ENCODE measurements at regions not wholly inside any gene's neighbourhood (a gene's known extent, or its start where the extent isn't known, plus 50 kb on each side); places are given as distances from the start of the nearest gene placed in this dataset.
"Not testable (repeated sequence)": the region's sequence is repeated elsewhere in the genome, so short reads cannot be mapped to it uniquely, and the experiment has no call there.

DNA sequence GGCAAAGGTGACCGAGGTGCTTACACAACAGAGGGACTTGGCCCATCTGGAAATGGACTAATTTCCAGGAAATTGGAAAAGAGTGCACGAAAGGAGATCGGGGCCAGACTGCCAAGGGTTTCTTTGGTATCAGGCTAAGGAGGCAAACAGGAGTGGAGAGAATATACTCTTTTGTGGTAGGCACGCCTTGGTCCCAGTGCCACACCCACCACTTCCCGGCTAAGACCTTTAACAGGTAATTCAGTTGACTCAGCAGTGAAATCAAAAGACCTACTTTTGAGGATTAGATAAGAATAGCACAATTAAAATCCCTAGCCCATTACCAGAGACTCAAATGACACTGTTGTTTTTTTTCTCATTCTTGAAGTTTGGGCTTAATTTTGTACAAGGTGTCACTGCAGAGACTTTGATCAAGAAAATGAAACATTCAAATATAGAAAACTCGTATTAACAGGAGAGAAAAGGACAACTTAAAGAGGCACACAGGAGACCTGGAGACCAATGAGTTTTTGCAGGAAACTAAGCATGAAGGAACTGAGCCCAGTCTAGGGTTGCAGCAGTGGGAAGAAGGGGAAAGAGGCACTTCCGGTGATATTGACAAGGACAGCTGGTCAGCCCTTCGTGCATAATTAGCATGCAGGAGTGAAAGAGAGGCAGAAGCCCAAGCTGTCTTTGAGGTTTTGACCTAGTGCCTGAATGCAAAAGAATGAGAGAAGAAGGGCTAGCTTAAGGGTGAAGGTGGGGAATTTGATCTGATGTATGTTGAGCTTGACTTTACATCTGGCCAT, 265.5 kb upstream of the CCL2 start:
- in situ Hi-C loops (cut with HindIII; ENCODE audit: low sequenced_read_pairs) = no loop called here
- no peak for DNase-seq (ENCODE audit: low spot score)

DNA sequence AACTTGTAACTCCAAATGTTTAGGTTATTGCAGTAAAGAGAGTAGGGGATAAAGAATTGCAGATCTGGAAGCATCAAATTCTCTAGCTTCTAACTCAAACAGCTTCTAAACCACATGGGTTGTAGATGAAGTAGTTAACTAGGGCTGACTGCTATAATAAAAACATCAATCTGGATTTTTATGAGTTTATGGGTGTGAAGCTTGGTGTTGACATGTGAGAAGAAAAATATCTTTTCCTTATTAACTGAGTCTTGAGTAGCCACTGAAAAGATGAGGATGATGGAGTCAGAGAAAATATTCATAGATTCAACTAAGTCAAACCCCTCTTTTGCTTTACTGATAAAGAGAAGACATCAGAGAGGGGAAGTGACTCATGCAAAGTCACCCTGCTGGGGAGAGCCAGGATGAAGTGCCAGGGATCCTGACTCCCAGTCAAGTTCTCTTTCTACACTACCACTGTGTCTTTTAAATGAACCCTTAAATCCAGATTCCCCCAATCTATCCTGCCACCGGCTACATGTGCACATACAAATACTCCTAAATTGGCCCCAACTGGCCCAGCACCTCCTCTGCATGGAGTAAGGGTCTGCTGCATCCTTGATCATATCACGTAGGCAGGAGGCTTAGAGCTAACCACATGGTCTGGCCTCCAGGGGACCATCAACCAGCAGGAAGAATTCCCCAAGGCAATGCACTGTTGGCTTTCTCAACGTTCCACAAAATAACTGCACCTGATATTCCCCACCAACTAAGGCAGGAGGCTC, 264.0 kb upstream of the CCL2 start:
- in situ Hi-C loops (cut with HindIII; ENCODE audit: low sequenced_read_pairs) = no loop called here
- no peak for DNase-seq (ENCODE audit: low spot score)

DNA sequence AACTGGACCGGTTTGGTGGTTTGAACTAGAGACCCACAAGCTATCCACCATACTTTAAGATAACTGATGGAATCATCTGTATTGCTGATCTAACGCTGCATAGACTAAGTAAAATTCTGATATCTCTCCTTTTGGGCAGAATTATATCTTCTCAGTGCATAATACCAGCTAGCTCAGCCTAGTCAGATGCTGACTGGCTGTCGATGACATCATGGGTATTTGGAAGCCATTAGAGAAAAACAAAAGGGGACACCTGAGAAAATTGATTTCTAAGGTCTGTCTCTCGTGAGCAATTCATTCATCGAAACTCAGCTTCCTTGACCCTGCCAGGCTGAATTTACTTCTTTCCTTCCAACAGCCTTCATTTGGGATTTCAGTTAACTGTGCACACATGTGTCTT, 263.0 kb upstream of the CCL2 start:
- no peak for DNase-seq (ENCODE audit: low spot score)
- in situ Hi-C loops (cut with HindIII; ENCODE audit: low sequenced_read_pairs) = no loop called here

DNA sequence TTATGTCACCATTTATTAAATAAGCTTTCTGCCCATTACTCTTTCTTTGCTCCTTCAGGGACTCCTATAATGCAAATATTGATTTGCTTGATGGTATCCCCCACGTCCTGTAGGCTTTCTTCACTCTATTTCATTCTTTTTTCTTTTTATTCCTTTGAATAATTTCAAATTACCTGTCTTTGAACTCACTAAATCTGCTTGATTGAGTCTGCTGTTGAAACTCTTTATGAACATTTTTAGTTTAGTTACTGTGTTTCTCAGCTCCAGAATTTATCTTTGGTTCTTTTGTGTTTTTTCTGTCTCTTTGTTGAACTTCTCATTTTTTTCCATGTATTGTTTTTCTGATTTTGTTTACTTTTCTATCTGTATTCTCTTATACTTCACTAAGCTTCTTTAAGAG, 254.4 kb upstream of the CCL2 start:
- in situ Hi-C loops (cut with HindIII; ENCODE audit: low sequenced_read_pairs) = no loop called here
- DNase-seq (ENCODE audit: low spot score) = no peak

DNA sequence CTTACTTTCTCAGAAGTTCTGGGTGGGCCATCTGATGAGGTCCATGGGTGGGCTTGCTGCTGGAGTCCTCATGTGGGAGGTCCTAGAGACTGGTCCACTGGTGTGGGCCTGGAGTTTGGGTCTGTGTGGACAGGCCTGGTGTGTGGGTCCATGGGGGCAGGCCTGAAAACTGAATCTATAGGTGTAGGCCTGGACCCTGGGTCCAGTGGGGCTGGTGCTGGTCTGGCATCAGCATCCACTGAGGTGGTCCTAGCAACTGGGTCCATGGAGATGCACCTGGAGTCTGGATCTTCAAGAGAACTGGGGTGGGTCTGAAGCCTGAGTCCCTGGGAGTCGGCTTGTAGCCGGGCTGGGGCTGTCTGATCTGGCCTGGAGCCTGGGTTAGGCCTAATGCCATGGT, 253.8 kb upstream of the CCL2 start:
- DNase-seq (ENCODE audit: low spot score) = no peak
- in situ Hi-C loops (cut with HindIII; ENCODE audit: low sequenced_read_pairs) = no loop called here

DNA sequence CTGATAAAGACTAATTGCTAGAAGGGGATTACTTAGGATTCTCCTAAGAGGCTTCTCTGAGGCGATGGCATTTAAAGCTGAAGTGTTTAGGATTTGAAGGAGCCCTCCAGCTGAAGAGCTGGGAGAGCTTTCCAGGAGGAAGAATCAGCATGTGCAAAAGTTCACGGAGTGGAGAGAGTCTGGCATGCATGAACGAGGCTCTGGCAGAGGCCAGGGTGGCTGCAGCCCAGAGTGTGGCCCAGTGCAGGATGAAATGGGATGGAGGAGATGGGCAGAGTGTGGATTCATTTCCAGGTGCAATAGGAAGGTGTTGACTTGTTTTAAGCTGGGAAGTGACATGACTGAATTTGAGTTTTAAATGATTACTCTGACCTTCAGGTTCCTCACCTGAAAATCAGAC, 249.0 kb upstream of the CCL2 start:
- in situ Hi-C loops (cut with HindIII; ENCODE audit: low sequenced_read_pairs) = no loop called here
- no peak for DNase-seq (ENCODE audit: low spot score)

GRCh38 chr17:34008125-34008524, 247.0 kb upstream of the CCL2 start:
- DNase-seq (ENCODE audit: low spot score) = no peak
- in situ Hi-C loops (cut with HindIII; ENCODE audit: low sequenced_read_pairs) = no loop called here

DNA sequence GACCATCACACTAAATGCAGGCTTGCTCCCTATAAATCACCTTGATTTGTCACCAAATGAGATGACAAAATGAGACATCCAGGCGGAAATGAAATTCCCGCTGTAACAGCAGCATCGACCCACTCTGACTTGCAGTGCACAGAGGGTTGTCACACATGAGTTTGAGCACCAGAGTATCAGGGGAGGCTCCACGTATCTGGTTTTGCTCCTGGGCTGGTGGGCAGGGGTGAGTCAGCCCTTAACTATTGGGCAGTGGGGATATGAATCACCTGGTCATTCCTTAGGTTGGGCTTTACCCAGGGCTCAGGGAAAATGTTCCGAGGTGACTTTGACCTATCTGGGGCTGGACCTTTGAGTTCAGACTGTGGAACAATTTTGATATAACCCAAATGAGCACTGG, 245.2 kb upstream of the CCL2 start:
- DNase-seq (ENCODE audit: low spot score) = no peak
- in situ Hi-C loops (cut with HindIII; ENCODE audit: low sequenced_read_pairs) = no loop called here

DNA sequence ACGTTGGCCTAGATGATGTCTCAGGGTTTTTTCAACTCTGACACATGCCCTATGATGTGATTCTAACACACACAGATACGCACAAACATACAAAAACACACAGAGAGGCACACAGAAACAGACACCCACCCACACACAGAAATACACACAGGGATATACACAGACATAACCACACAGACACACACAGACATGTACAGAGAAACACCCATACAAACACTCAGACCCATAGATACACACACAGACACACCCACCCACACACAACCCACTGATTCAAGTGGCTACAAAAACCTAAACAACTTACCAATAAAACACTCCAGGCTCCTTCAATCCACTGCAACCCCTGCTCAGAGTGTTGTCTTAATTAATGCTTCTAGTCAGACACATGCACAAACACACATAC, 244.6 kb upstream of the CCL2 start:
- in situ Hi-C loops (cut with HindIII; ENCODE audit: low sequenced_read_pairs) = no loop called here

DNA sequence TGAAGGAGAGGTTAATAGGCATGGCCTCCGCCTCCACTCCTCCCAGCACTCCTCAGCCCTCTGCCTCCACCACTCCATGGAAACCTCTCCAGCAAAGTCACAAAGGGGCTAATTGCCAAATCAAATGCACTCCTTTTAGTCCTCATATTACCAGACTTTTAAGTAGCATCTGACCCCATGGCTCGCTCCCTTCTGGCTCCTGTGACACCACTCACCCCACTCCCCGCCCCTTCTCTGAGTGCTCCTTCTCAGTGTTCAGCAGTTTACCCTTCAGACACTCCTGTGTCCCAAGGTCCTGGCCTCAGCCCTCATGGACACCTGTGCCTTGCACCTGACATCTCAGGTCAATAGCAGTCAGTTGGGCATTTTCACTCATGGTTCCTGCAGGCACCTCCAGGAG, 243.5 kb upstream of the CCL2 start:
- in situ Hi-C loops (cut with HindIII; ENCODE audit: low sequenced_read_pairs) = no loop called here
- no peak for DNase-seq (ENCODE audit: low spot score)

More for the DNA sequence above, 244.6 kb upstream of the CCL2 start:
- DNase-seq (ENCODE audit: low spot score) = no peak

DNA sequence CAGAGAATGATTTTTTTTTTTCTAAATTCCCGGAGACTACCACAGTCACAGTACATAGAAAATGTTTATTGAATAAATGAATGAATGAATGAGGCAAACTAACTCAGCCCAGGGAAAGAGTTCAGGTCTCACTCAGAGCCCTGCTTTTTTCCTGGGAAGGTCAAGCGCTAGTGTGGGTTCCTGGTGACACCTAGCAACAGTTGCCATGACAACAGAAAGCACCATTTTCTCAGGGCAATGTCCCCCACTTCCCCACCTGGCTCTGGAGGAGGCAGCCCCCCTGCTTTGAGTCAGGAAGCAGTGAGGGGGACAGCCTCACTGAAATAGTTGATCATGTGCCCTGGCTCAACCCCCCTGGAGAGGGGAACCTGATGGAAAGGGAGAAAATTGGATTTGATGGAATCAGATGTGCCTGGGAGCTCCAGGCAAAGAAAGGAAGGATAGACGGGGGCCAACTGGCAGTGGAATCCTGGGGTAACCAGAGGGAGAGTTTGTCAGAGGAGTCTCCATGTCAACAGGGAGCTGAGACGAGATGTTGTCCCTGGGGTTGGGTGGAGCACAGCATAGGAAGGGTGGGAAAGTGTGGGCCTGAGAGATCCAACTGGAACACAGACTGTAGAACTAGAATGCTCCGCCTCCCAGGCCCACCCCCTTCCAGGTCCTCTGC, 242.2 kb upstream of the CCL2 start:
- no peak for DNase-seq (ENCODE audit: low spot score)
- in situ Hi-C loops (cut with HindIII; ENCODE audit: low sequenced_read_pairs) = no loop called here

DNA sequence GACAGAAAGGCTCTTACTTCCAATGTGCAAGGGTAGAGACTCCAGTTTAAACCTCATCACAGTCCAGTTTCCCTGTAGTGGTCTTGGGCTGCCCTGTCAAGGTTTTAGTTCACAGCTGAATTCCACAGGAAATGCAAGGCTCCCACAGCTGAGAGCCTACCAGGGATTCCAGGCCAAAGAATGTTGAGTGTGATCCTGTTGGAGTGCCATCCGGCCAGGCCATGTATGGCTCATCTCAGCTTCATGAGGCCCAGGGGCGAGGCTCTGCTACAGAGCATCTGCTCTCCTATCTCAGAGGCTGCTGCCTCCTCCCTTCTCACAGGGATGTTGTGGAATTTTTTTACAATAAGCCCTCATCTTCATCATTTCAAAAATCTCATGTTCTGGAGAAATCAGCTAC, 239.8 kb upstream of the CCL2 start:
- DNase-seq (ENCODE audit: low spot score) = no peak
- in situ Hi-C loops (cut with HindIII; ENCODE audit: low sequenced_read_pairs) = no loop called here

DNA sequence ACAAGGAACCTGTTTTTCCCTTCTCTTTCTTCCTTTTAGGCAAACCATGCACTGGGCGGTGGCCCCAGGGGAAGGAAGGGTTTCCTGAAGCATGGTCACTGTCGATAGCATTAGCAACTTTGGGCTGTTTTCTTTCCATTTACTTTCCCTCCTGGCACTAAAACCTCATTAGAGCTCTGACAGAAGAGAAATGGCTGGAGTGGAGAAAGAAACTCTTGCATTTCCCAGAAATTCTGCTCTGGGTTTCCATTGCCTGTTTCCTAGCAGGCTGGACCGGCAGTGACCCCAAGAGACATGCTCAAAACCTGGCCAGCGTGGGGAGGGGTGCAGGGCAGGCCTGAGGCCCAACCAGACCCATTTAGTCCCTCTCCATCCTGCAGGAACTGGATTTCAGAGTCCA, 230.7 kb upstream of the CCL2 start:
- no peak for DNase-seq (ENCODE audit: low spot score)
- in situ Hi-C loops (cut with HindIII; ENCODE audit: low sequenced_read_pairs) = no loop called here

- DNase-seq (ENCODE audit: low spot score) = no peak
- in situ Hi-C loops (cut with HindIII; ENCODE audit: low sequenced_read_pairs) = no loop called here
Observed at GRCh38 chr17:34024806-34025551, 230.1 kb upstream of the CCL2 start.

GRCh38 chr17:34030601-34031000, 224.5 kb upstream of the CCL2 start:
- DNase-seq (ENCODE audit: low spot score); in situ Hi-C loops (cut with HindIII; ENCODE audit: low sequenced_read_pairs): not testable (repeated sequence)

DNA sequence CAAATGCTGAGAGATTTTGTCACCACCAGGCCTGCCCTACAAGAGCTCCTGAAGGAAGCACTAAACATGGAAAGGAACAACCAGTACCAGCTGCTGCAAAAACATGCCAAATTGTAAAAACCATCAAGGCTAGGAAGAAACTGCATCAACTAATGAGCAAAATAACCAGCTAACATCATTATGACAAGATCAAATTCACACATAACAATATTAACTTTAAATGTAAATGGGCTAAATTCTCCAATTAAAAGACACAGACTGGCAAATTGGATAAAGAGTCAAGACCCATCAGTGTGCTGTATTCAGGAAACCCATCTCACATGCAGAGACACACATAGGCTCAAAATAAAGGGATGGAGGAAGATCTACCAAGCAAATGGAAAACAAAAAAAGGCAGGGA, 222.8 kb upstream of the CCL2 start:
- DNase-seq (ENCODE audit: low spot score); in situ Hi-C loops (cut with HindIII; ENCODE audit: low sequenced_read_pairs): not testable (repeated sequence)

DNA sequence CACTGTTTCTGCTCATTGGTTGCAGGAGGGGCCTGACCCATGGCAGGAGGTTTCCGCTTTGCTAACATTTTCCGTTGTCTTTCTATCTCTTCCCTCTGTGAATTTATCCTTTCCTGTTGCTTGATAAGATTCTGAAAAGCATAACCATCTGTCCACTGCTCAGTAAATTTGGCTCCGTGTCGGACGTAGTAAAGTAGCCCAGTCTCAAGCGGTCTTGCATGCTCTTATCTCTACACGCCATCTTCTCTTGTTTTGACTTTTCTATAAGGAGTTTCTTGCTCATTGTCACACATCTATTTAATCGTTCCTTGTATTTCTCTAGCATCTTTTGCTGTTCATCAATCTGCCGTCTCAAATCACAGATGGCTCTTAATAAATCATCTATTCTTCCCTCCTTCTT, 216.3 kb upstream of the CCL2 start:
- DNase-seq (ENCODE audit: low spot score) = peak; percentile 77
- in situ Hi-C loops (cut with HindIII; ENCODE audit: low sequenced_read_pairs) = not testable (repeated sequence)

DNA sequence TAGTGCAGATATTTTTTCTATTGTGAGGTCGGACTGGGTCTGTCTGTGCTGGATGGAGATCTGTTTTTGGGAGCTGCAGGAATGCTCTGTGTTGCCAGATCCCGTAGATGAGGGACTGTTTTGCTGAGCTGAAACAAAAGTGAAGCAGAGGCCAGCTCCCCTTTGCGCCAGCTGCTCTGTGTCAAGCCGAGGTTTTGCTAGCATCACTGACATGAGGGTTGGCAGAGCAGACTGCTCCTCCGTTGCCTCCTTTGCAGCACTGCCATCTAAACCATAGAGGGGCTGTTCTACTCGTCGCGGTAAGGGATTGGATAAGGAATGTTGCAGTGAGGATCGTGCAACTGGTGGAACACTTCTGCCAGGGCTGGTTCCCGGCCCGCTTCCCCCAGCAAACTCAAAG, 215.9 kb upstream of the CCL2 start:
- DNase-seq (ENCODE audit: low spot score) = peak; percentile 79
- in situ Hi-C loops (cut with HindIII; ENCODE audit: low sequenced_read_pairs) = not testable (repeated sequence)

- DNase-seq (ENCODE audit: low spot score); in situ Hi-C loops (cut with HindIII; ENCODE audit: low sequenced_read_pairs): not testable (repeated sequence)
Observed at GRCh38 chr17:34039759-34040555, 215.1 kb upstream of the CCL2 start.

All from G401 (cell line).